ENCODE measurements at regions not wholly inside any gene's neighbourhood (a gene's known extent, or its start where the extent isn't known, plus 50 kb on each side); places are given as distances from the start of the nearest gene placed in this dataset.

GRCh38 chr13:85500696-85501256 lies 298.4 kb downstream of the SLITRK6 start:
- TF ChIP-seq, protein P1, sequence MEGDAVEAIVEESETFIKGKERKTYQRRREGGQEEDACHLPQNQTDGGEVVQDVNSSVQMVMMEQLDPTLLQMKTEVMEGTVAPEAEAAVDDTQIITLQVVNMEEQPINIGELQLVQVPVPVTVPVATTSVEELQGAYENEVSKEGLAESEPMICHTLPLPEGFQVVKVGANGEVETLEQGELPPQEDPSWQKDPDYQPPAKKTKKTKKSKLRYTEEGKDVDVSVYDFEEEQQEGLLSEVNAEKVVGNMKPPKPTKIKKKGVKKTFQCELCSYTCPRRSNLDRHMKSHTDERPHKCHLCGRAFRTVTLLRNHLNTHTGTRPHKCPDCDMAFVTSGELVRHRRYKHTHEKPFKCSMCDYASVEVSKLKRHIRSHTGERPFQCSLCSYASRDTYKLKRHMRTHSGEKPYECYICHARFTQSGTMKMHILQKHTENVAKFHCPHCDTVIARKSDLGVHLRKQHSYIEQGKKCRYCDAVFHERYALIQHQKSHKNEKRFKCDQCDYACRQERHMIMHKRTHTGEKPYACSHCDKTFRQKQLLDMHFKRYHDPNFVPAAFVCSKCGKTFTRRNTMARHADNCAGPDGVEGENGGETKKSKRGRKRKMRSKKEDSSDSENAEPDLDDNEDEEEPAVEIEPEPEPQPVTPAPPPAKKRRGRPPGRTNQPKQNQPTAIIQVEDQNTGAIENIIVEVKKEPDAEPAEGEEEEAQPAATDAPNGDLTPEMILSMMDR (conservative IDR thresholded peaks at IDR 0.05 in 1 of 2, IDR thresholded peaks at IDR 0.05 in 1 of 2; ENCODE audit: low read depth in 1 of 2, low read length in 2 of 2), result no peak
- TF ChIP-seq EZH2 (IDR thresholded peaks at IDR 0.05; ENCODE audit: low read length, missing control alignments), result no peak
